Fibroblast of lung (primary cell): ENCODE measurements at regions not wholly inside any gene's neighbourhood (a gene's known extent, or its start where the extent isn't known, plus 50 kb on each side); places are given as distances from the start of the nearest gene placed in this dataset.

Experiments
- CTCF ChIP-seq, 2 donors: IDR thresholded peaks in 1 of 2; conservative IDR thresholded peaks in 1 of 2; 1 replicate in 1 of 2; 2 replicates in 1 of 2; pipeline ENCODE4 v1.5.1; 2011 to 2012; ENCODE audit warnings: low read length in 2 of 2, control low read depth in 1 of 2, inconsistent platforms in 1 of 2, low read depth in 1 of 2, mild to moderate bottlenecking in 1 of 2
- EZH2 ChIP-seq: IDR thresholded peaks from 2 replicates; pipeline ENCODE4 v1.5.1; 2012; ENCODE audit warnings: low read length, control low read depth, mild to moderate bottlenecking; ENCODE audit errors: missing control alignments

- TF ChIP-seq CTCF (conservative IDR thresholded peaks at IDR 0.05 in 1 of 2, IDR thresholded peaks at IDR 0.05 in 1 of 2; ENCODE audit: low read depth in 1 of 2, low read length in 2 of 2) = no peak
- TF ChIP-seq EZH2 = no peak
Measured at GRCh38 chr20:17150858-17151257, 76.0 kb upstream of the PCSK2 start.
